Hepatocyte (in vitro differentiated cells): ENCODE measurements at regions not wholly inside any gene's neighbourhood (a gene's known extent, or its start where the extent isn't known, plus 50 kb on each side); places are given as distances from the start of the nearest gene placed in this dataset.

Experiments
- CTCF ChIP-seq: fragments of 200-600 bp; sonication (generic); IDR thresholded peaks from 2 replicates; pipeline ENCODE4 v1.5.1; 2016; ENCODE audit warnings: antibody characterized with exemption, mild to moderate bottlenecking; ENCODE audit not compliant: poor library complexity
- EZH2phosphoT487 ChIP-seq: fragments of 200-600 bp; sonication (generic); IDR thresholded peaks from one replicate; pipeline ENCODE4 v1.6.1; 2018; ENCODE audit warnings: antibody characterized with exemption, mild to moderate bottlenecking, low read depth, moderate library complexity; ENCODE audit not compliant: unreplicated experiment, severe bottlenecking

- TF ChIP-seq CTCF, result no peak
- TF ChIP-seq EZH2phosphoT487, result no peak
Observed at GRCh38 chr4:27132497-27132896, 271.9 kb downstream of the STIM2 start.
